CD4-positive, alpha-beta T cell treated with Interleukin-4 for 1 hour (primary cell): ENCODE measurements at regions not wholly inside any gene's neighbourhood (a gene's known extent, or its start where the extent isn't known, plus 50 kb on each side); places are given as distances from the start of the nearest gene placed in this dataset.

Experiments
- DNase-seq, 2 donors: peaks; one replicate each; pipeline ENCODE4 v3.0.0-alpha.2; 2020 to 2022

- DNase-seq: no peak
Observed at GRCh38 chr2:192379736-192380135, 185.0 kb upstream of the TMEFF2 start.

GRCh38 chr2:192377173-192377572 is 182.4 kb upstream of the TMEFF2 start:
- DNase-seq: no peak

GRCh38 chr2:192373754-192374153 is 179.0 kb upstream of the TMEFF2 start:
- DNase-seq: no peak

- DNase-seq: no peak
Observed at GRCh38 chr2:192373221-192373620, 178.5 kb upstream of the TMEFF2 start.

- DNase-seq: no peak
Observed at GRCh38 chr2:192369969-192370368, 175.2 kb upstream of the TMEFF2 start.

GRCh38 chr2:192357217-192357616 is 162.5 kb upstream of the TMEFF2 start:
- DNase-seq: no peak

GRCh38 chr2:192354512-192355244 is 159.9 kb upstream of the TMEFF2 start:
- DNase-seq: no peak

- no peak for DNase-seq
Observed at GRCh38 chr2:192347542-192347941, 152.8 kb upstream of the TMEFF2 start.

- DNase-seq: no peak
Observed at GRCh38 chr2:192345287-192345686, 150.6 kb upstream of the TMEFF2 start.

- DNase-seq: no peak
Observed at GRCh38 chr2:192333642-192334041, 138.9 kb upstream of the TMEFF2 start.

- DNase-seq: no peak
Observed at GRCh38 chr2:192328297-192328696, 133.6 kb upstream of the TMEFF2 start.

- DNase-seq: no peak
Observed at GRCh38 chr2:192327576-192327975, 132.8 kb upstream of the TMEFF2 start.

GRCh38 chr2:192315543-192315942 is 120.8 kb upstream of the TMEFF2 start:
- no peak for DNase-seq

GRCh38 chr2:192314800-192315481 is 120.2 kb upstream of the TMEFF2 start:
- no peak for DNase-seq

- no peak for DNase-seq
Observed at GRCh38 chr2:192313773-192314172, 119.0 kb upstream of the TMEFF2 start.

- DNase-seq: no peak
Observed at GRCh38 chr2:192311701-192312460, 117.1 kb upstream of the TMEFF2 start.

- no peak for DNase-seq
Observed at GRCh38 chr2:192307530-192307929, 112.8 kb upstream of the TMEFF2 start.

- DNase-seq: no peak
Observed at GRCh38 chr2:192298664-192299063, 103.9 kb upstream of the TMEFF2 start.

- DNase-seq: no peak
Observed at GRCh38 chr2:192292478-192292877, 97.7 kb upstream of the TMEFF2 start.

GRCh38 chr2:192288295-192288694 is 93.6 kb upstream of the TMEFF2 start:
- DNase-seq: no peak

- no peak for DNase-seq
Observed at GRCh38 chr2:192286093-192286701, 91.5 kb upstream of the TMEFF2 start.

GRCh38 chr2:192283450-192283849 is 88.7 kb upstream of the TMEFF2 start:
- DNase-seq: no peak

GRCh38 chr2:192278701-192279100 is 84.0 kb upstream of the TMEFF2 start:
- no peak for DNase-seq
